RWPE2 (cell line): ENCODE measurements at regions not wholly inside any gene's neighbourhood (a gene's known extent, or its start where the extent isn't known, plus 50 kb on each side); places are given as distances from the start of the nearest gene placed in this dataset.

Source experiments
- ATAC-seq: fragments of 200-7000 bp; cut with Tn5 transposase; 3 replicates; pipeline ENCODE4 v1.9.1; 2021; ENCODE audit warnings: low read depth
- DNase-seq: peaks from one replicate; pipeline ENCODE4 v3.0.0-alpha.2; 2020; ENCODE audit warnings: low spot score
- H3K27ac ChIP-seq: fragments of 450-650 bp; 2 replicates; pipeline ENCODE4 v1.5.1; 2017; ENCODE audit warnings: mild to moderate bottlenecking; ENCODE audit not compliant: poor library complexity, severe bottlenecking
- H3K27me3 ChIP-seq: fragments of 250-450 bp; sonication (Bioruptor Pico); 2 replicates; pipeline ENCODE4 v1.5.1; 2021; ENCODE audit warnings: mild to moderate bottlenecking, moderate library complexity; ENCODE audit not compliant: insufficient read depth, poor library complexity, severe bottlenecking
- H3K36me3 ChIP-seq: fragments of 250-450 bp; sonication (Bioruptor Pico); 2 replicates; pipeline ENCODE4 v1.5.1; 2020; ENCODE audit warnings: low read depth, mild to moderate bottlenecking, moderate library complexity
- H3K4me1 ChIP-seq: fragments of 250-450 bp; sonication (Bioruptor Pico); 2 replicates; pipeline ENCODE4 v1.5.1; 2021; ENCODE audit warnings: mild to moderate bottlenecking, moderate library complexity; ENCODE audit not compliant: insufficient read depth, poor library complexity, severe bottlenecking
- H3K4me3 ChIP-seq: fragments of 250-450 bp; sonication (Bioruptor Pico); 2 replicates; pipeline ENCODE4 v1.5.1; 2021; ENCODE audit warnings: mild to moderate bottlenecking, moderate library complexity; ENCODE audit not compliant: severe bottlenecking
- H3K9me3 ChIP-seq: fragments of 250-450 bp; sonication (Bioruptor Pico); 2 replicates; pipeline ENCODE4 v1.5.1; 2021; ENCODE audit warnings: mild to moderate bottlenecking, moderate library complexity; ENCODE audit not compliant: severe bottlenecking
- TF ChIP-seq, protein P1 (sequence below): fragments of 450-650 bp; IDR thresholded peaks from one replicate; pipeline ENCODE4 v1.5.1; 2017; ENCODE audit warnings: mild to moderate bottlenecking, moderate library complexity; ENCODE audit not compliant: poor library complexity, severe bottlenecking

- DNase-seq (no peak), ATAC-seq (peak; percentile 94)
- H3K27me3 ChIP-seq: no peaks in the 10 kb centered on the region
- peaks cover 5% of the 10 kb centered on the region for H3K9me3 ChIP-seq
- H3K27ac ChIP-seq: peak overlapping the region; percentile 95
- H3K4me3 ChIP-seq: no peak overlapping the region
- no peaks in the 10 kb centered on the region for H3K36me3 ChIP-seq
- peaks cover 7% of the 10 kb centered on the region for H3K4me1 ChIP-seq
- TF ChIP-seq, protein P1, sequence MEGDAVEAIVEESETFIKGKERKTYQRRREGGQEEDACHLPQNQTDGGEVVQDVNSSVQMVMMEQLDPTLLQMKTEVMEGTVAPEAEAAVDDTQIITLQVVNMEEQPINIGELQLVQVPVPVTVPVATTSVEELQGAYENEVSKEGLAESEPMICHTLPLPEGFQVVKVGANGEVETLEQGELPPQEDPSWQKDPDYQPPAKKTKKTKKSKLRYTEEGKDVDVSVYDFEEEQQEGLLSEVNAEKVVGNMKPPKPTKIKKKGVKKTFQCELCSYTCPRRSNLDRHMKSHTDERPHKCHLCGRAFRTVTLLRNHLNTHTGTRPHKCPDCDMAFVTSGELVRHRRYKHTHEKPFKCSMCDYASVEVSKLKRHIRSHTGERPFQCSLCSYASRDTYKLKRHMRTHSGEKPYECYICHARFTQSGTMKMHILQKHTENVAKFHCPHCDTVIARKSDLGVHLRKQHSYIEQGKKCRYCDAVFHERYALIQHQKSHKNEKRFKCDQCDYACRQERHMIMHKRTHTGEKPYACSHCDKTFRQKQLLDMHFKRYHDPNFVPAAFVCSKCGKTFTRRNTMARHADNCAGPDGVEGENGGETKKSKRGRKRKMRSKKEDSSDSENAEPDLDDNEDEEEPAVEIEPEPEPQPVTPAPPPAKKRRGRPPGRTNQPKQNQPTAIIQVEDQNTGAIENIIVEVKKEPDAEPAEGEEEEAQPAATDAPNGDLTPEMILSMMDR: no peak
Observed at GRCh38 chr11:127919206-127920000, 668.0 kb downstream of the ETS1 start.

DNA sequence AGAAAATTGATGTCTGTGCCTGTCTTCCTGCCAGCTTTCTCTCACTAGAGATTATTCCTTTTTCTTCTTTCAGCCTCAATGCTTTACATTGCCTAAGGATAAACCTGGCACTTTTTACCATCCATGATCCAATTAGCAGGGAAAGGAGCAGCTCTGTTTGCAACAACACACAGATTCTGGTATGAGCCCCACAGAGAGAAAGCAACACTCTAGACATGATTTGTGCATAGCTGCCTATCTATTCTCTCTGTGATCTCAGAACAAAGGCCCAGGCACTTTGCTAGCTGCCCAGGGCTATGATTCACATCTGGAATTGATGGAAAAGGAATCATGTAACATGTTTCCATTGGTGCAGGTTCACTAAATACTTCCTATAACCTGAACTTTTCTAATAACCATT lies 685.0 kb downstream of the ETS1 start:
- no peak overlapping the region for H3K4me3 ChIP-seq
- H3K4me1 ChIP-seq: no peaks in the 10 kb centered on the region
- TF ChIP-seq, protein P1: no peak
- H3K36me3 ChIP-seq: no peaks in the 10 kb centered on the region
- ATAC-seq (no peak; the same call in 2 of the 3 replicates), DNase-seq (no peak)
- H3K27me3 ChIP-seq: no peaks in the 10 kb centered on the region
- H3K9me3 ChIP-seq: no peaks in the 10 kb centered on the region
- H3K27ac ChIP-seq: peak overlapping the region; percentile 27

DNA sequence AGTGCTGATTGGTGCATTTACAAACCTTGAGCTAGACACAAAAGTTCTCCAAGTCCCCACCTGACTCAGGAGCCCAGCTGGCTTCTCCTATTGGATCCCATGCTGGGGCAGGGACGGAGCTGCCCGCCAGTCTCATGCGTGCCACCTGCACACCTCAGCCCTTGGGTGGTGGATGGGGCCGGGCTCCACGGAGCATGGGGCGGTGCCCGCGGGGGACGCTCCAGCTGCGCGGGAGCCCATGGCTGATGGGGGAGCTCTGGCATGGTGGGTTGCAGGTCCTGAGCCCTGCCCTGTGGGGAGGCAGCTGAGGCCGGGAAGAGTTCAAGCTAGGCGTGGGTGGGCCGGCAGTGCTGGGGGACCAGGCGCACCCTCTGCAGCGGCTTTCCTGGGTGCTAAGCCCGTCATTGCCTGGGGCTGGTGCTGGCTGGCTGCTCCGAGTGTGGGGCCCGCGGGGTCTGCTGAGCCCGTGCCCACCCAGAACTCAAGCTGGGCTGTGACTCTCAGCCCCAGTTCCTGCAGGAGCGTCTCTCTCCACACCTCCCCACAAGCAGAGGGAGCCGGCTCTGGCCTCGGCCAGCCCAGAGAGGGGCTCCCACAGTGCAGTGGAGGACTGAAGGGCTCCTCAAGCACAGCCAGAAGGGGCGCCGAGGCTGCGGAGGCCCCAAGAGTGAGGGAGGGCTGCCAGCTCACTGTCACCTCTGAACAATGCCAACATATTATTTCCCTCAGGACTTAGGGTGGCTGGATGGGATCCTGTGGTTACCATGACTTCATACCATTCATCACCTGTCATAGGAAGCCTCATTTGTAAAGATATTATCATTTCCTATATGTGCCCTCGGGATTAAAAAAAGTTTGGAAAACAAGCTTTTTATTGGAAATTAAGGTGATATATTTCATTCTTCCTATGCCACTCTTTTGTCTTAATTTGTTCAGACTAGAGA lies 688.7 kb downstream of the ETS1 start:
- H3K4me1 ChIP-seq: no peaks in the 10 kb centered on the region
- TF ChIP-seq, protein P1: no peak
- H3K36me3 ChIP-seq: no peaks in the 10 kb centered on the region
- H3K4me3 ChIP-seq: no peak overlapping the region
- H3K27ac ChIP-seq: no peak overlapping the region
- no peaks in the 10 kb centered on the region for H3K9me3 ChIP-seq
- no peak for DNase-seq
- ATAC-seq: no peak
- no peaks in the 10 kb centered on the region for H3K27me3 ChIP-seq

DNA sequence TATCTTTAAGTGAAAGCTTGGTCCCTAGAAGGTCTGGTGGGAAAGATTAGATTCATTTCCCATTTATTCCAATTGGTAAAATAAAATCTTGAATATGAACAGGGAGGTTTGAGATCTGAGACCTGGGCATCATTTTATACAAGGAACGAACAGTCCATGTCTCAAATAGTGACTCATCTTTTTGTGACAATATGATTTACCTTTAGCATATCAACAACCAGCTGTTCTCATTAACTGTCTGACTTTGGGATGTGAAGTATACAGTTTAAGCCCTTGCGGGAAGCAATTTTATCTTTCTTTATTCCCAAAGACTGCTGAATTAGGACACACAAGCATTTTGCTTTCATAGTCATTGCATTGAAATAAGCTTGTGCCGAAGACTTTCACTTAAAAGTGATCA lies 691.6 kb downstream of the ETS1 start:
- H3K36me3 ChIP-seq: no peaks in the 10 kb centered on the region
- TF ChIP-seq, protein P1: no peak
- DNase-seq (no peak), ATAC-seq (no peak)
- H3K4me3 ChIP-seq: no peak overlapping the region
- H3K27me3 ChIP-seq: no peaks in the 10 kb centered on the region
- no peak overlapping the region for H3K27ac ChIP-seq
- H3K9me3 ChIP-seq: no peaks in the 10 kb centered on the region
- peaks cover 3% of the 10 kb centered on the region for H3K4me1 ChIP-seq
